GM18517 (cell line): ENCODE measurements at regions not wholly inside any gene's neighbourhood (a gene's known extent, or its start where the extent isn't known, plus 50 kb on each side); places are given as distances from the start of the nearest gene placed in this dataset.
"Not testable (repeated sequence)": the region's sequence is repeated elsewhere in the genome, so short reads cannot be mapped to it uniquely, and the experiment has no call there.

ENCODE experiments used
- ATAC-seq: cut with Tn5 transposase; IDR thresholded peaks from one replicate; pipeline ENCODE4 v1.9.1; 2021; ENCODE audit warnings: mild to moderate bottlenecking, moderate library complexity; ENCODE audit not compliant: unreplicated experiment

DNA sequence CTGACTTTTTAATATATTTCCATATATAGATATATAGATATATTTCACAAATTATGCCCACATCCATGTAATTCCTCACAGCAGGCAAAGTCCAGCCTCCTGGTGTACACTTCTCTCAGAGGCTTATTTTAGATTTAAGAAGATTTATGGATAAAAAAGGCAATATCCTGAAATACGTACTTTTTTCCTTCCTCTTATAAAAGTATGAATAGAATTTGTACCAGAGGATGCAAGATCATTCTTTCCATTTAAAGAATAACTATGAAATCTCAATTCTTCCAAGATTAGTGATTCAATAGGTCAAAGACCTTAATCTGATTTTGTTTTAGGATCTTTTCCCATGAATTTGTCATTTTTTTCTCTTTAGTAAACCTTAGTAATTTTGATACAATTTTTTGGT lies 597.9 kb upstream of the TBL1XR1 start:
- ATAC-seq: no peak

DNA sequence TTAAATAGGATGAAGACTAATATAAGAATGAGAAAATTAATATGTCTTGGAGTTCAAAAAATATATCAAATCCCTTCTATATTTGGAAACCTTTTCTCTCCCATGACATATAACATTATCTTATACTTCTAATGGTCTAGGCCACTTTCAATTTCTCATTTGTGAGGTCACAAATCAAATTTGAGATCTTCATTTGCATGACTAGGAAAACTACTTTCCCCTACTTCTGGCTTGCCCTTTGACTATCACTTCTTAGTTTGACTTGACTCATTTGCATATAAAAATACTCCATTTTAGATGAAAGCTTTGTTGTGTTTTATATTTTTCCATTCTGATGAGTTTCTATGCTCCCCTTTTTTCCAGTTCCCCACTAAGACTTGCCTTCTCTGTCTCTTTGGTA lies 598.6 kb upstream of the TBL1XR1 start:
- ATAC-seq: no peak

DNA sequence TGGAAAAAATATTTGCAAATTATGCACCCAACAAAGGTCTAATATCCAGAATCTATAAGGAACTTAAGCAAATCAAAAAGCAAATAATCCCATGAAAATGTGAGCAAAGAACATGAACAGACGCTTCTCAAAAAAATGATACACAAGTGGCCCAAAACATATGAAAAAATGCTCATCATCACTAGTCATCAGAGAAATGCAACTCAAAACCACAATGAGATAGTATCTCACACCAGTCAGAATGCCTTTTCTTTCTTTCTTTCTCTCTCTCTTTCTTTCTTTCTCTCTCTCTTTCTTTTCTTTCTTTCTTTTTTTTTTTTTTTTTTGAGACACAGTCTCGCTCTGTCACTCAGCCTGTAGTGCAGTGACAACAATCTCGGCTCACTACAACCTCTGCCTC lies 602.9 kb upstream of the TBL1XR1 start:
- not testable (repeated sequence) for ATAC-seq

- no peak for ATAC-seq
Observed at GRCh38 chr3:177800561-177800960, 603.3 kb upstream of the TBL1XR1 start.

DNA sequence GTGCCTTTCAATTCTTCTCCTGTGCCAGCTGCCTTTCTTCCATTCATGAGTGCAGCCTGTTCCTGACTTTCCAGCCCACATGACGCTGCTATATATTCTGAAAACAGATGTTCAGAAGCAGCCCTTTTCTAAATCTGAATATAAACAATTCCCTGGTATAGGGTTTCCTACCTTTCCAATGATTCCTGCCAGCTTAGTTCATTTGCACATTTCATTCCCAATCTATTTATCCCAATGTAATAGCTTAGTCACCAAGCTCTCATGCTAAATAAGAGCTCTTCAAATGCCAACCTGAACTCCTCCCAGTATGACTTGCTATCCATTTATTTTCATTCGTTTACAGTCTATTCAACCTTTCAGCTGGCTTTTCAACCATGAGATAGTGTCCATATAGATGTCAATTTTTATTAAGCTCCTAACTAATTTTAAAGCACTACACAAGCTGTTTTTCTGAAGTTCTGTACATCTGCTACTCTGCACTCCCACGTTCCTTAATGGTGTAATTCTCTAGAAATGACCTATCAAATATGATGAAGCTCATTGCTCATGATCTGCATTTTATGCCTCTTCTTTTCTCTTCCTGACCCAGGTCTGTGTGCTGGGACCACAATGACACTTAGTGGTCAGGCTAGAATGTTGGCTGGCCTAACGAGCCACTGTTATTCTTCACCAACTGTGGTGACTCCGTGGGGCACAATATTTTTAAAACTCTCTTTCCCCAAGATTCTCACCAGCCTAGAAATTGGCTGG lies 605.0 kb upstream of the TBL1XR1 start:
- no peak for ATAC-seq

DNA sequence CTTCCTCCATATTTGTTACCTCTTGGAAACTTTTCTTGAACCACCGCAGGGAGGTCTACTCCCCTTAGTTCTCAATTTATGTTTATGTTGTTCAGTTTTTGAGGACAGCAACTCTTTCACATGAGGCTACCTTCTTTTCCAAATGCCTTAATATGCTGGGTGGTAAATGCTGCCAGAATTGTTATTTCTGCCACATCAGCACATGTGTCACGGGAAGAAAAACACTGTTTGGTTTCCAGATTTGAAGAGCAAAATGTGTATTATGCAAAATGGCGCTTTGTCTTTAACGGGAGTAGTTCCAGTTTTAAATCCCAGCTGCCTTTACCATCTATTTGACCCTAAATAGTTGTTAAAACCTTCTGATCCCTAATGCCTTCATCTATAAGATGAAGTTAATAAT lies 606.2 kb upstream of the TBL1XR1 start:
- no peak for ATAC-seq

GRCh38 chr3:177804032-177804431 lies 606.8 kb upstream of the TBL1XR1 start:
- no peak for ATAC-seq

GRCh38 chr3:177804646-177805045 lies 607.4 kb upstream of the TBL1XR1 start:
- no peak for ATAC-seq

- ATAC-seq: no peak
Observed at GRCh38 chr3:177807150-177807875, 610.0 kb upstream of the TBL1XR1 start.

GRCh38 chr3:177808928-177809478 lies 611.7 kb upstream of the TBL1XR1 start:
- ATAC-seq: not testable (repeated sequence)

DNA sequence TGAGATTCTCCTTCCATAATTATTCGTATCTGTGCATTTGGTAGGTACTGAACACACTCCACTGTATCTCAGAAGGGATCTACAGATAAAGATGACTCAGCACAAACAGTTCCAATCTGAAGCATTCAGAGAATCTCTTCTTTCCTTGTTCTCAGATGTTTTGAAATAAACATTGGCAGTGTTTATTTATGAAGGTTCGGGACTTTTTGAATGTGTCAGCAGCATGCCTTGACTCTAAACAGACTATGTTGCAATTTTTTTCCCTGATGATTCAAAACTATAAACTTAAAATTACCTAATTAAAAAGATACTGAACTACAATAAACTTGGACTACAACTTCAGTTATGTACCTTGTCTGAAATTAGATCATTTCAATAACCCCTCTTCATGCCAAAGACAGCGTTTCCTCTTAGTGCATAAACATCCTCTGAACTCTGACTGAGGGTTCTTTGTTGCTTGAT lies 612.9 kb upstream of the TBL1XR1 start:
- ATAC-seq: no peak

- ATAC-seq: no peak
Observed at GRCh38 chr3:177811112-177811511, 613.8 kb upstream of the TBL1XR1 start.

DNA sequence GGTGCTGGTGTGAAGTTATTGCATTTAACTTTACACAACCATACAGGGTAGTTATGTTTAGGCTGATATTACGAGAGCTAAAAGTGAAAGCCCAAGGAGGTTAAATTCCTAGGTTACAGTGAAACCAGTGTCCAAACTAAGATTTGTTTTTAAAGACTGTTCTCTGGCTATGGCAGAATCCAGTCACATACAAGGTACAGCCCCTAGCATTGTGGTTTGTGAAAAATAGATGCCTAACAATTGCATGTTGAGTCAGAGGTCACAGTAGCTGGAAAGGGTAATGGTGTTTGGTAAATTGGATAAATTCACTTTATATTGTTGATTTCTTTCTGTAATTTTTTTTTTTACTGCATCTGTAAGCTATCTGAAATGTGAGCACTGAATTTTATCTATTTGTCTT lies 614.6 kb upstream of the TBL1XR1 start:
- no peak for ATAC-seq

DNA sequence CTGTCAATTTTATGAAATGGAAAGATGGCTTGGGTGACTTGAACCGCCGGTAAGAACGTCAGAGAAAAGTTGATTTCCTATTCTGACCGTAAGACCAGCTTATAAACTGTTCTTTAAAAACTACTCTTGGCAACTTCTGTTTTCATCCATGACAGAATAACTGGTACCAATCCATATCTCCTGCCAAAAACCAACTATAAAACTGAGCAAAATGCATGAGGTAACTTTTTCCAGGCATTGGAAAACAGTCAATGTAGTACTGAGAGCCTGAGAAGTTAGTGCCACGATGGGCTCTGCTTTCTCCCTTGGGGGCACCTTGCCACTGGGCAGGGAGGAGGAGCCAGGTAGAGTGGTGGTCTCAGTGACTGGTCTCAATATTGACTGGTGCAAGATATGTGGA lies 615.2 kb upstream of the TBL1XR1 start:
- no peak for ATAC-seq

- ATAC-seq: no peak
Observed at GRCh38 chr3:177813322-177813721, 616.0 kb upstream of the TBL1XR1 start.

- no peak for ATAC-seq
Observed at GRCh38 chr3:177816667-177817208, 619.5 kb upstream of the TBL1XR1 start.

GRCh38 chr3:177817751-177818150 lies 620.5 kb upstream of the TBL1XR1 start:
- ATAC-seq: no peak

GRCh38 chr3:177818712-177819240 lies 621.5 kb upstream of the TBL1XR1 start:
- no peak for ATAC-seq

GRCh38 chr3:177820683-177821316 lies 623.5 kb upstream of the TBL1XR1 start:
- ATAC-seq: no peak

DNA sequence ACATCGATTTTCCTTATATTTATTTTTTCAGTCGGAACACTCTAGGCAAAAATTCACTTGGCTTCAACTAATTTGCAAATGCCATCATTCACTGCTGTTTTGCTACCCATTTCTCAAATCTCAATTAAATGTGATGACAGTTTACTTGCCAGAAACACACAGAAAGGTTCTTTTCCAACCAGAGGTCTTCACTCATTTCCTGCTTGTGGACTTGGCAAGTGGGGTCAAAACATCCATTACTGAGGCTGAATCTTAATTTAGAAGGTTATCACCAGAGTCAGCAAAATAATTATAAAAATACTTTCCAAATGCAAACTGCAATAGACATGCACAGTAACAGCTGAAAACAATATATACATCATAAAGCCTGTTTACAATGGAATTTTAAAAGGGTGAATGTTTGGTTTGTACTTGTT lies 625.4 kb upstream of the TBL1XR1 start:
- no peak for ATAC-seq

- ATAC-seq: no peak
Observed at GRCh38 chr3:177823701-177824189, 626.5 kb upstream of the TBL1XR1 start.
